ENCODE measurements at regions not wholly inside any gene's neighbourhood (a gene's known extent, or its start where the extent isn't known, plus 50 kb on each side); places are given as distances from the start of the nearest gene placed in this dataset.

- peak in 2 of 11 donors; percentile 27 to 49 for DNase-seq (ENCODE audit: extremely low read depth in 1 of 11, low read depth in 9 of 11, low spot score in 4 of 11)
Observed at GRCh38 chr14:101235335-101236103, 325.8 kb upstream of the DIO3 start.

- no peak for DNase-seq (ENCODE audit: extremely low read depth in 1 of 11, low read depth in 9 of 11, low spot score in 4 of 11)
Observed at GRCh38 chr14:101236496-101237251, 324.6 kb upstream of the DIO3 start.

- DNase-seq (ENCODE audit: extremely low read depth in 1 of 11, low read depth in 9 of 11, low spot score in 4 of 11) = no peak
Observed at GRCh38 chr14:101237252-101237616, 324.1 kb upstream of the DIO3 start.

GRCh38 chr14:101239065-101239464 is 322.2 kb upstream of the DIO3 start:
- no peak for DNase-seq (ENCODE audit: extremely low read depth in 1 of 11, low read depth in 9 of 11, low spot score in 4 of 11)

GRCh38 chr14:101241147-101241546 is 320.1 kb upstream of the DIO3 start:
- no peak for DNase-seq (ENCODE audit: extremely low read depth in 1 of 11, low read depth in 9 of 11, low spot score in 4 of 11)

GRCh38 chr14:101241807-101242278 is 319.5 kb upstream of the DIO3 start:
- DNase-seq (ENCODE audit: extremely low read depth in 1 of 11, low read depth in 9 of 11, low spot score in 4 of 11) = no peak

- DNase-seq (ENCODE audit: extremely low read depth in 1 of 11, low read depth in 9 of 11, low spot score in 4 of 11) = no peak
Observed at GRCh38 chr14:101242442-101243385, 318.6 kb upstream of the DIO3 start.

- no peak for DNase-seq (ENCODE audit: extremely low read depth in 1 of 11, low read depth in 9 of 11, low spot score in 4 of 11)
Observed at GRCh38 chr14:101243587-101244338, 317.5 kb upstream of the DIO3 start.

- no peak for DNase-seq (ENCODE audit: extremely low read depth in 1 of 11, low read depth in 9 of 11, low spot score in 4 of 11)
Observed at GRCh38 chr14:101246894-101247841, 314.1 kb upstream of the DIO3 start.

- DNase-seq (ENCODE audit: extremely low read depth in 1 of 11, low read depth in 9 of 11, low spot score in 4 of 11) = no peak
Observed at GRCh38 chr14:101247842-101248725, 313.2 kb upstream of the DIO3 start.

GRCh38 chr14:101248840-101249675 is 312.2 kb upstream of the DIO3 start:
- DNase-seq (ENCODE audit: extremely low read depth in 1 of 11, low read depth in 9 of 11, low spot score in 4 of 11) = no peak

GRCh38 chr14:101249676-101250036 is 311.6 kb upstream of the DIO3 start:
- no peak for DNase-seq (ENCODE audit: extremely low read depth in 1 of 11, low read depth in 9 of 11, low spot score in 4 of 11)

- DNase-seq (ENCODE audit: extremely low read depth in 1 of 11, low read depth in 9 of 11, low spot score in 4 of 11) = no peak
Observed at GRCh38 chr14:101250336-101250947, 310.9 kb upstream of the DIO3 start.

- DNase-seq (ENCODE audit: extremely low read depth in 1 of 11, low read depth in 9 of 11, low spot score in 4 of 11) = no peak
Observed at GRCh38 chr14:101250948-101251811, 310.1 kb upstream of the DIO3 start.

Measured in renal cortex interstitium (tissue), 11 donors.